ENCODE measurements at regions not wholly inside any gene's neighbourhood (a gene's known extent, or its start where the extent isn't known, plus 50 kb on each side); places are given as distances from the start of the nearest gene placed in this dataset.
"Not testable (repeated sequence)": the region's sequence is repeated elsewhere in the genome, so short reads cannot be mapped to it uniquely, and the experiment has no call there.

- peaks cover 21% of the 10 kb centered on the region for H3K27me3 Mint-ChIP-seq
- H3K4me1 Mint-ChIP-seq (ENCODE audit: low read depth): peaks cover 14% of the 10 kb centered on the region
Observed at GRCh38 chr22:49674479-49675050, 153.1 kb downstream of the BRD1 start.

GRCh38 chr22:49673048-49673447 is 154.6 kb downstream of the BRD1 start:
- Mint-ChIP-seq H3K4me3 (no peak overlapping the region), H3K9me3 (no peaks in the 10 kb centered on the region), H3K4me1 (ENCODE audit: low read depth) (peaks cover 19% of the 10 kb centered on the region), H3K36me3 (ENCODE audit: low read depth) (no peaks in the 10 kb centered on the region), H3K27me3 (peaks cover 32% of the 10 kb centered on the region), H3K27ac (no peak overlapping the region)
- no peak for DNase-seq

More at GRCh38 chr22:49674479-49675050, 153.1 kb downstream of the BRD1 start:
- DNase-seq: no peak
- Mint-ChIP-seq H3K36me3 (ENCODE audit: low read depth) (no peaks in the 10 kb centered on the region), H3K9me3 (no peaks in the 10 kb centered on the region), H3K4me3 (no peak overlapping the region), H3K27ac (no peak overlapping the region)

- H3K9me3 Mint-ChIP-seq: no peaks in the 10 kb centered on the region
- peaks cover 21% of the 10 kb centered on the region for H3K4me1 Mint-ChIP-seq (ENCODE audit: low read depth)
- no peak overlapping the region for H3K4me3 Mint-ChIP-seq
- peak; percentile 16 for DNase-seq
- no peaks in the 10 kb centered on the region for H3K36me3 Mint-ChIP-seq (ENCODE audit: low read depth)
- no peak overlapping the region for H3K27ac Mint-ChIP-seq
- H3K27me3 Mint-ChIP-seq: peaks cover 32% of the 10 kb centered on the region
Observed at GRCh38 chr22:49672014-49672516, 155.6 kb downstream of the BRD1 start.

GRCh38 chr22:49671331-49672013 is 156.2 kb downstream of the BRD1 start:
- Mint-ChIP-seq H3K27ac (no peak overlapping the region), H3K4me3 (peak overlapping the region; percentile 49), H3K27me3 (peaks cover 32% of the 10 kb centered on the region), H3K36me3 (ENCODE audit: low read depth) (no peaks in the 10 kb centered on the region), H3K9me3 (no peaks in the 10 kb centered on the region), H3K4me1 (ENCODE audit: low read depth) (peaks cover 25% of the 10 kb centered on the region)
- DNase-seq: peak; percentile 26

GRCh38 chr22:49670456-49671330 is 157.0 kb downstream of the BRD1 start:
- no peaks in the 10 kb centered on the region for H3K9me3 Mint-ChIP-seq
- peaks cover 32% of the 10 kb centered on the region for H3K27me3 Mint-ChIP-seq
- peaks cover 29% of the 10 kb centered on the region for H3K4me1 Mint-ChIP-seq (ENCODE audit: low read depth)
- no peak overlapping the region for H3K27ac Mint-ChIP-seq
- no peaks in the 10 kb centered on the region for H3K36me3 Mint-ChIP-seq (ENCODE audit: low read depth)
- peak overlapping the region; percentile 49 for H3K4me3 Mint-ChIP-seq
- peak; percentile 57 for DNase-seq

GRCh38 chr22:49669969-49670455 is 157.7 kb downstream of the BRD1 start:
- peaks cover 32% of the 10 kb centered on the region for H3K27me3 Mint-ChIP-seq
- H3K9me3 Mint-ChIP-seq; H3K36me3 Mint-ChIP-seq (ENCODE audit: low read depth); H3K27ac Mint-ChIP-seq: not testable (repeated sequence)
- peak; percentile 53 for DNase-seq
- H3K4me3 Mint-ChIP-seq: peak overlapping the region; percentile 29
- peaks cover 29% of the 10 kb centered on the region for H3K4me1 Mint-ChIP-seq (ENCODE audit: low read depth)

GRCh38 chr22:49669427-49669968 is 158.2 kb downstream of the BRD1 start:
- H3K36me3 Mint-ChIP-seq (ENCODE audit: low read depth); H3K4me3 Mint-ChIP-seq; H3K27ac Mint-ChIP-seq; H3K9me3 Mint-ChIP-seq: not testable (repeated sequence)
- peaks cover 32% of the 10 kb centered on the region for H3K27me3 Mint-ChIP-seq
- peak; percentile 18 for DNase-seq
- peaks cover 29% of the 10 kb centered on the region for H3K4me1 Mint-ChIP-seq (ENCODE audit: low read depth)

GRCh38 chr22:49668402-49668801 is 159.3 kb downstream of the BRD1 start:
- Mint-ChIP-seq H3K27me3 (peaks cover 32% of the 10 kb centered on the region), H3K9me3 (no peaks in the 10 kb centered on the region), H3K4me3 (no peak overlapping the region), H3K27ac (no peak overlapping the region), H3K36me3 (ENCODE audit: low read depth) (no peaks in the 10 kb centered on the region), H3K4me1 (ENCODE audit: low read depth) (peaks cover 29% of the 10 kb centered on the region)
- peak; percentile 26 for DNase-seq

- no peaks in the 10 kb centered on the region for H3K36me3 Mint-ChIP-seq (ENCODE audit: low read depth)
- H3K27ac Mint-ChIP-seq: peak overlapping the region; percentile 30
- H3K27me3 Mint-ChIP-seq: peaks cover 28% of the 10 kb centered on the region
- peaks cover 29% of the 10 kb centered on the region for H3K4me1 Mint-ChIP-seq (ENCODE audit: low read depth)
- DNase-seq: peak; percentile 26
- H3K4me3 Mint-ChIP-seq: no peak overlapping the region
- H3K9me3 Mint-ChIP-seq: no peaks in the 10 kb centered on the region
Observed at GRCh38 chr22:49667236-49667635, 160.4 kb downstream of the BRD1 start.

- DNase-seq: peak; percentile 25
- no peak overlapping the region for H3K27ac Mint-ChIP-seq
- H3K4me1 Mint-ChIP-seq (ENCODE audit: low read depth): peaks cover 27% of the 10 kb centered on the region
- H3K9me3 Mint-ChIP-seq: no peaks in the 10 kb centered on the region
- peaks cover 19% of the 10 kb centered on the region for H3K27me3 Mint-ChIP-seq
- H3K36me3 Mint-ChIP-seq (ENCODE audit: low read depth): no peaks in the 10 kb centered on the region
- H3K4me3 Mint-ChIP-seq: no peak overlapping the region
Observed at GRCh38 chr22:49666146-49666809, 161.4 kb downstream of the BRD1 start.

- no peaks in the 10 kb centered on the region for H3K9me3 Mint-ChIP-seq
- peaks cover 14% of the 10 kb centered on the region for H3K27me3 Mint-ChIP-seq
- no peak overlapping the region for H3K27ac Mint-ChIP-seq
- H3K4me1 Mint-ChIP-seq (ENCODE audit: low read depth): peaks cover 28% of the 10 kb centered on the region
- no peak overlapping the region for H3K4me3 Mint-ChIP-seq
- no peak for DNase-seq
- H3K36me3 Mint-ChIP-seq (ENCODE audit: low read depth): no peaks in the 10 kb centered on the region
Observed at GRCh38 chr22:49664891-49665290, 162.8 kb downstream of the BRD1 start.

- peak; percentile 20 for DNase-seq
- H3K4me1 Mint-ChIP-seq (ENCODE audit: low read depth): peaks cover 28% of the 10 kb centered on the region
- H3K4me3 Mint-ChIP-seq: no peak overlapping the region
- H3K36me3 Mint-ChIP-seq (ENCODE audit: low read depth): no peaks in the 10 kb centered on the region
- H3K27ac Mint-ChIP-seq: no peak overlapping the region
- H3K9me3 Mint-ChIP-seq: no peaks in the 10 kb centered on the region
- peaks cover 10% of the 10 kb centered on the region for H3K27me3 Mint-ChIP-seq
Observed at GRCh38 chr22:49664371-49664881, 163.2 kb downstream of the BRD1 start.

GRCh38 chr22:49663823-49664222 is 163.8 kb downstream of the BRD1 start:
- H3K4me3 Mint-ChIP-seq: no peak overlapping the region
- H3K27me3 Mint-ChIP-seq: peaks cover 4% of the 10 kb centered on the region
- DNase-seq: peak; percentile 23
- no peaks in the 10 kb centered on the region for H3K36me3 Mint-ChIP-seq (ENCODE audit: low read depth)
- no peak overlapping the region for H3K27ac Mint-ChIP-seq
- no peaks in the 10 kb centered on the region for H3K9me3 Mint-ChIP-seq
- peaks cover 25% of the 10 kb centered on the region for H3K4me1 Mint-ChIP-seq (ENCODE audit: low read depth)

GRCh38 chr22:49663311-49663711 is 164.4 kb downstream of the BRD1 start:
- Mint-ChIP-seq H3K27ac (no peak overlapping the region), H3K36me3 (ENCODE audit: low read depth) (no peaks in the 10 kb centered on the region), H3K4me3 (no peak overlapping the region), H3K9me3 (no peaks in the 10 kb centered on the region), H3K27me3 (no peaks in the 10 kb centered on the region), H3K4me1 (ENCODE audit: low read depth) (peaks cover 23% of the 10 kb centered on the region)
- DNase-seq: peak; percentile 20

Data from activated T-cell treated with anti-CD3 and anti-CD28 coated beads, Interleukin-2, amount 50 U/mL, for 24 hours (primary cell).